Liver (tissue), 8 donors: ENCODE measurements at regions not wholly inside any gene's neighbourhood (a gene's known extent, or its start where the extent isn't known, plus 50 kb on each side); places are given as distances from the start of the nearest gene placed in this dataset.

ENCODE experiments used
- DNase-seq: peaks from one replicate; pipeline ENCODE4 v3.0.0-alpha.2; 2017; ENCODE audit warnings: low spot score
- H3K27ac ChIP-seq, 2 donors: one replicate each; pipeline ENCODE4 v1.7.0; 2013; ENCODE audit warnings: inconsistent platforms in 2 of 2, low read length in 2 of 2, control low read depth in 1 of 2, low read depth in 1 of 2, mild to moderate bottlenecking in 1 of 2
- H3K27me3 ChIP-seq, 4 donors: one replicate each; pipeline versions ENCODE4 v1.6.1 to v1.7.0; 2013; ENCODE audit warnings: low read length in 3 of 4, inconsistent platforms in 1 of 4, mild to moderate bottlenecking in 1 of 4, moderate library complexity in 1 of 4; ENCODE audit not compliant: control insufficient read depth in 4 of 4, insufficient read depth in 4 of 4
- H3K36me3 ChIP-seq, 4 donors: one replicate each; pipeline versions ENCODE4 v1.6.1 to v1.7.0; 2013; ENCODE audit warnings: low read length in 3 of 4, mild to moderate bottlenecking in 3 of 4, low read depth in 1 of 4, moderate library complexity in 1 of 4; ENCODE audit not compliant: control insufficient read depth in 4 of 4, insufficient read depth in 3 of 4
- H3K4me1 ChIP-seq, 4 donors: one replicate each; pipeline versions ENCODE4 v1.6.1 to v1.7.0; 2013; ENCODE audit warnings: low read length in 3 of 4, mild to moderate bottlenecking in 3 of 4, moderate library complexity in 1 of 4; ENCODE audit not compliant: control insufficient read depth in 4 of 4, insufficient read depth in 4 of 4
- H3K4me3 ChIP-seq, 3 donors: one replicate each; pipeline versions ENCODE4 v1.6.1 to v1.7.0; 2013; ENCODE audit warnings: low read length in 3 of 3, control low read depth in 1 of 3, low read depth in 1 of 3, mild to moderate bottlenecking in 1 of 3
- H3K9ac ChIP-seq, 2 donors: one replicate each; pipeline ENCODE4 v1.7.0; 2013; ENCODE audit warnings: low read length in 2 of 2, mild to moderate bottlenecking in 2 of 2, moderate library complexity in 2 of 2, control low read depth in 1 of 2, low read depth in 1 of 2
- H3K9me3 ChIP-seq, 4 donors: one replicate each; pipeline versions ENCODE4 v1.6.1 to v1.7.0; 2013; ENCODE audit warnings: low read length in 3 of 4; ENCODE audit not compliant: control insufficient read depth in 4 of 4
- EGR1 ChIP-seq, 2 donors: IDR thresholded peaks; 2 replicates each; pipeline ENCODE4 v1.6.1; 2016 to 2018; ENCODE audit warnings: antibody characterized with exemption in 2 of 2, low read depth in 2 of 2
- FOXA2 ChIP-seq: IDR thresholded peaks from 2 replicates; pipeline ENCODE4 v1.6.1; 2016; ENCODE audit warnings: antibody characterized with exemption
- GABPA ChIP-seq, 2 donors: IDR thresholded peaks in 1 of 2; conservative IDR thresholded peaks in 1 of 2; 2 replicates each; pipeline ENCODE4 v1.6.1; 2016; ENCODE audit warnings: antibody characterized with exemption in 2 of 2, mild to moderate bottlenecking in 1 of 2, moderate library complexity in 1 of 2
- HNF4A ChIP-seq, 2 donors: conservative IDR thresholded peaks; 2 replicates each; pipeline ENCODE4 v1.6.1; 2016; ENCODE audit warnings: antibody characterized with exemption in 2 of 2, mild to moderate bottlenecking in 2 of 2
- HNF4G ChIP-seq: IDR thresholded peaks from 2 replicates; pipeline ENCODE4 v1.6.1; 2016; ENCODE audit warnings: antibody characterized with exemption
- JUND ChIP-seq, 2 donors: IDR thresholded peaks; 2 replicates each; pipeline ENCODE4 v1.6.1; 2016; ENCODE audit warnings: antibody characterized with exemption in 2 of 2
- NR2F2 ChIP-seq: IDR thresholded peaks from 2 replicates; pipeline ENCODE4 v1.6.1; 2016; ENCODE audit warnings: antibody characterized with exemption
- RAD21 ChIP-seq, 2 donors: IDR thresholded peaks; 2 replicates each; pipeline ENCODE4 v1.6.1; 2016; ENCODE audit warnings: antibody characterized with exemption in 2 of 2, mild to moderate bottlenecking in 2 of 2
- RXRA ChIP-seq, 2 donors: IDR thresholded peaks; 2 replicates each; pipeline ENCODE4 v1.6.1; 2017 to 2018; ENCODE audit warnings: antibody characterized with exemption in 2 of 2, mild to moderate bottlenecking in 1 of 2
- TAF1 ChIP-seq: conservative IDR thresholded peaks from 2 replicates; pipeline ENCODE4 v1.6.1; 2016; ENCODE audit warnings: antibody characterized with exemption, mild to moderate bottlenecking
- YY1 ChIP-seq: IDR thresholded peaks from 2 replicates; pipeline ENCODE4 v1.6.1; 2016; ENCODE audit warnings: antibody characterized with exemption, mild to moderate bottlenecking
- WGBS: extraction: QIAGEN DNeasy Blood & Tissue Kit; methylation state at CpG from one replicate; pipeline ENCODE4 v1.1.7; 2013; 5-methylcytosine and 5-hydroxymethylcytosine counted together
- TF ChIP-seq, protein P1 (sequence below): IDR thresholded peaks from 2 replicates; pipeline ENCODE4 v1.6.1; 2016; ENCODE audit warnings: antibody characterized with exemption
- TF ChIP-seq, protein P2 (sequence below): IDR thresholded peaks from 2 replicates; pipeline ENCODE4 v1.6.1; 2016; ENCODE audit warnings: antibody characterized with exemption
- TF ChIP-seq, protein P3 (sequence below): fragments of 150-350 bp; IDR thresholded peaks from 2 replicates; pipeline ENCODE4 v1.5.1; 2017; ENCODE audit warnings: improper control_type of control experiment, low read depth, low read length; ENCODE audit not compliant: missing input control
- donor health status: healthy.
- donor health status: healthy.
- donor health status: healthy.
- donor health status: healthy.
- donor health status: healthy.

DNA sequence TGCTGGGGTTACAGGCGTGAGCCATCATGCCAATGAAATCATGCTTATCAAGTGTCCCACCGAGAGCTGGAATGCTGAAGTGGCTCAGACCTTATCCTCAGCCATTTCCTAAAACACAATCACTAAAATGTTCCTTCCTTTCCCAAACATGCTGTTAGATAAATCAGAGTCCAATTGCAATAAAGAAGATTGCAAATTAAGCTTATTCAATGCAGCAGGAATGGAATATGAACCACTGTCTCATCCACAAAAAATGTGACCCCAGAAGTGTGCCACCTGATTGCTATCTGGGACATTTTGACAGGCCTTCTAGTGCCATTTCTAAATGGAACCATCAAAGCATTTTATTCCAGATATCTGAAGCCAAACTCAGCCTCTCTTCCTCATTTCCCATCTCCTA is 205.5 kb upstream of the CDH11 start:
- no peak overlapping the region for H3K9ac ChIP-seq
- WGBS = 47% methylated on average over 2 of the region's 2 CpGs
- peaks cover 0 to 2% (median 0%) of the 10 kb centered on the region in 4 donors for H3K27me3 ChIP-seq
- H3K27ac ChIP-seq = no peak overlapping the region
- DNase-seq = no peak
- no peak overlapping the region for H3K4me3 ChIP-seq
- TF ChIP-seq YY1 = no peak
- TF ChIP-seq GABPA (IDR thresholded peaks at IDR 0.05 in 1 of 2, conservative IDR thresholded peaks at IDR 0.05 in 1 of 2) = no peak
- TF ChIP-seq FOXA2 = no peak
- TF ChIP-seq, protein P1, sequence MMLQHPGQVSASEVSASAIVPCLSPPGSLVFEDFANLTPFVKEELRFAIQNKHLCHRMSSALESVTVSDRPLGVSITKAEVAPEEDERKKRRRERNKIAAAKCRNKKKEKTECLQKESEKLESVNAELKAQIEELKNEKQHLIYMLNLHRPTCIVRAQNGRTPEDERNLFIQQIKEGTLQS = no peak
- no peak for TF ChIP-seq RAD21 (IDR thresholded peaks at IDR 0.05)
- TF ChIP-seq, protein P2, sequence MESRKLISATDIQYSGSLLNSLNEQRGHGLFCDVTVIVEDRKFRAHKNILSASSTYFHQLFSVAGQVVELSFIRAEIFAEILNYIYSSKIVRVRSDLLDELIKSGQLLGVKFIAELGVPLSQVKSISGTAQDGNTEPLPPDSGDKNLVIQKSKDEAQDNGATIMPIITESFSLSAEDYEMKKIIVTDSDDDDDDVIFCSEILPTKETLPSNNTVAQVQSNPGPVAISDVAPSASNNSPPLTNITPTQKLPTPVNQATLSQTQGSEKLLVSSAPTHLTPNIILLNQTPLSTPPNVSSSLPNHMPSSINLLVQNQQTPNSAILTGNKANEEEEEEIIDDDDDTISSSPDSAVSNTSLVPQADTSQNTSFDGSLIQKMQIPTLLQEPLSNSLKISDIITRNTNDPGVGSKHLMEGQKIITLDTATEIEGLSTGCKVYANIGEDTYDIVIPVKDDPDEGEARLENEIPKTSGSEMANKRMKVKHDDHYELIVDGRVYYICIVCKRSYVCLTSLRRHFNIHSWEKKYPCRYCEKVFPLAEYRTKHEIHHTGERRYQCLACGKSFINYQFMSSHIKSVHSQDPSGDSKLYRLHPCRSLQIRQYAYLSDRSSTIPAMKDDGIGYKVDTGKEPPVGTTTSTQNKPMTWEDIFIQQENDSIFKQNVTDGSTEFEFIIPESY = no peak
- TF ChIP-seq HNF4A (conservative IDR thresholded peaks at IDR 0.05) = no peak
- no peaks in the 10 kb centered on the region for H3K36me3 ChIP-seq
- no peaks in the 10 kb centered on the region for H3K9me3 ChIP-seq
- no peaks in the 10 kb centered on the region for H3K4me1 ChIP-seq

DNA sequence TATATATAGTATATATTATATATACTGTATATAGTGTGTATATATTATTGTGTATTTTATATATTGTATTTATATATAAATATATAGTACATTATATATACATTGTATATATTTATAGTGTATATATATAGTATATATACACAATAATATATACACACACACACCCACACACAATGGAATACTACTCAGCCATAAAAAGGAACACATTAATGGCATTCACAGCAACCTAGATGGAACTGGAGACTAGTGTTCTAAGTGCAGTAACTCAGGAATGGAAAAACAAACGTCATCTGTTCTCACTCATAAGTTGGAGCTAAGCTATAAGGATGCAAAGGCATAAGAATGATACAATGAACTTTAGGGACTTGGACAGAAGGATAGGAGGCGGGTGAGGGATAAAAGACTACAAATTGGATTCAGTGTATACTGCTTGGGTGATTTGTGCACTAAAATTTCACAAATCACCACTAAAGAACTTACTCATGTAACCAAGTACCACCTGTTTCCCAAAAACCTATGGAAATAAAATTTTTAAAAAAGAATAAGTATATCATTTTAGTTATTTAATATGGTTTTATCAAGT is 201.9 kb upstream of the CDH11 start:
- DNase-seq = no peak
- TF ChIP-seq, protein P2 = no peak
- TF ChIP-seq, protein P3, sequence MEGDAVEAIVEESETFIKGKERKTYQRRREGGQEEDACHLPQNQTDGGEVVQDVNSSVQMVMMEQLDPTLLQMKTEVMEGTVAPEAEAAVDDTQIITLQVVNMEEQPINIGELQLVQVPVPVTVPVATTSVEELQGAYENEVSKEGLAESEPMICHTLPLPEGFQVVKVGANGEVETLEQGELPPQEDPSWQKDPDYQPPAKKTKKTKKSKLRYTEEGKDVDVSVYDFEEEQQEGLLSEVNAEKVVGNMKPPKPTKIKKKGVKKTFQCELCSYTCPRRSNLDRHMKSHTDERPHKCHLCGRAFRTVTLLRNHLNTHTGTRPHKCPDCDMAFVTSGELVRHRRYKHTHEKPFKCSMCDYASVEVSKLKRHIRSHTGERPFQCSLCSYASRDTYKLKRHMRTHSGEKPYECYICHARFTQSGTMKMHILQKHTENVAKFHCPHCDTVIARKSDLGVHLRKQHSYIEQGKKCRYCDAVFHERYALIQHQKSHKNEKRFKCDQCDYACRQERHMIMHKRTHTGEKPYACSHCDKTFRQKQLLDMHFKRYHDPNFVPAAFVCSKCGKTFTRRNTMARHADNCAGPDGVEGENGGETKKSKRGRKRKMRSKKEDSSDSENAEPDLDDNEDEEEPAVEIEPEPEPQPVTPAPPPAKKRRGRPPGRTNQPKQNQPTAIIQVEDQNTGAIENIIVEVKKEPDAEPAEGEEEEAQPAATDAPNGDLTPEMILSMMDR = no peak
- TF ChIP-seq TAF1 (no peak), HNF4G (no peak), GABPA (IDR thresholded peaks at IDR 0.05 in 1 of 2, conservative IDR thresholded peaks at IDR 0.05 in 1 of 2) (no peak), RXRA (IDR thresholded peaks at IDR 0.05) (no peak), HNF4A (conservative IDR thresholded peaks at IDR 0.05) (no peak), NR2F2 (no peak), FOXA2 (no peak), RAD21 (IDR thresholded peaks at IDR 0.05) (no peak), EGR1 (IDR thresholded peaks at IDR 0.05; ENCODE audit: low read depth in 2 of 2) (no peak), JUND (IDR thresholded peaks at IDR 0.05) (no peak)
- Histone ChIP-seq H3K36me3 (no peaks in the 10 kb centered on the region), H3K4me3 (no peak overlapping the region), H3K4me1 (no peaks in the 10 kb centered on the region), H3K27me3 (no peaks in the 10 kb centered on the region), H3K9ac (no peak overlapping the region), H3K9me3 (no peaks in the 10 kb centered on the region), H3K27ac (no peak overlapping the region)
- 89% methylated on average over 2 of the region's 2 CpGs for WGBS
